ENCODE measurements at regions not wholly inside any gene's neighbourhood (a gene's known extent, or its start where the extent isn't known, plus 50 kb on each side); places are given as distances from the start of the nearest gene placed in this dataset.

DNA sequence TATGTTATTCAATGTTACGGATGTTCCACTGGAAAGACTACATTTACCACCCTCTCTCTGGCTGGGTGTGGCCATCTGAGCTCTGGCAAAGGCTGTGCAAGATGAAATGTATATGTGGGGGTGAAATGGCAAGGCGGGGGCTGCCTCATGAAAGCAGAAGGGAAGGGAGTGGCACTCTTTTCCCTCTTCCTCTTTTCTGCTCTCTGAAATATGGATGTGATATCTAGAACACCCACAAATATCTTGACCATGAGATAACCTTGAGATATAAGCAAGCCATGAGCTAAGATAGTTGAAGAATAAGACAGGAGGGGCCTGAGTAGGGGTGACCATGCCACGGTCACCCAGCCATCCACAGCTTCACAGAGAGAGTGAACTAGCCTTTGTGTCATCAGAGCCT is 367.8 kb upstream of the ID2 start:
- no peak for TF ChIP-seq POLR2A (IDR thresholded peaks at IDR 0.05; ENCODE audit: borderline replicate concordance, extremely low read depth, insufficient read depth, insufficient read length)
- TF ChIP-seq, protein P1, sequence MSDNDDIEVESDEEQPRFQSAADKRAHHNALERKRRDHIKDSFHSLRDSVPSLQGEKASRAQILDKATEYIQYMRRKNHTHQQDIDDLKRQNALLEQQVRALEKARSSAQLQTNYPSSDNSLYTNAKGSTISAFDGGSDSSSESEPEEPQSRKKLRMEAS (IDR thresholded peaks at IDR 0.05): no peak
- TF ChIP-seq ZNF274 (IDR thresholded peaks at IDR 0.05; ENCODE audit: low read depth, low read length): no peak
- no peak for TF ChIP-seq TCF7L2 (IDR thresholded peaks at IDR 0.05; ENCODE audit: borderline replicate concordance, extremely low read depth, insufficient read depth, insufficient read length)
- TF ChIP-seq, protein P2, sequence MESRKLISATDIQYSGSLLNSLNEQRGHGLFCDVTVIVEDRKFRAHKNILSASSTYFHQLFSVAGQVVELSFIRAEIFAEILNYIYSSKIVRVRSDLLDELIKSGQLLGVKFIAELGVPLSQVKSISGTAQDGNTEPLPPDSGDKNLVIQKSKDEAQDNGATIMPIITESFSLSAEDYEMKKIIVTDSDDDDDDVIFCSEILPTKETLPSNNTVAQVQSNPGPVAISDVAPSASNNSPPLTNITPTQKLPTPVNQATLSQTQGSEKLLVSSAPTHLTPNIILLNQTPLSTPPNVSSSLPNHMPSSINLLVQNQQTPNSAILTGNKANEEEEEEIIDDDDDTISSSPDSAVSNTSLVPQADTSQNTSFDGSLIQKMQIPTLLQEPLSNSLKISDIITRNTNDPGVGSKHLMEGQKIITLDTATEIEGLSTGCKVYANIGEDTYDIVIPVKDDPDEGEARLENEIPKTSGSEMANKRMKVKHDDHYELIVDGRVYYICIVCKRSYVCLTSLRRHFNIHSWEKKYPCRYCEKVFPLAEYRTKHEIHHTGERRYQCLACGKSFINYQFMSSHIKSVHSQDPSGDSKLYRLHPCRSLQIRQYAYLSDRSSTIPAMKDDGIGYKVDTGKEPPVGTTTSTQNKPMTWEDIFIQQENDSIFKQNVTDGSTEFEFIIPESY (IDR thresholded peaks at IDR 0.05; ENCODE audit: extremely low read depth, insufficient replicate concordance, low read length): no peak
- no peak for TF ChIP-seq SP1 (IDR thresholded peaks at IDR 0.05; ENCODE audit: low read depth)
- TF ChIP-seq, protein P3, sequence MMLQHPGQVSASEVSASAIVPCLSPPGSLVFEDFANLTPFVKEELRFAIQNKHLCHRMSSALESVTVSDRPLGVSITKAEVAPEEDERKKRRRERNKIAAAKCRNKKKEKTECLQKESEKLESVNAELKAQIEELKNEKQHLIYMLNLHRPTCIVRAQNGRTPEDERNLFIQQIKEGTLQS (IDR thresholded peaks at IDR 0.05): no peak
- Histone ChIP-seq H3K4me1 (ENCODE audit: control insufficient read depth in 1 of 2, insufficient read depth in 2 of 2, low read length in 2 of 2) (peaks cover 23 to 36% of the 10 kb centered on the region in 2 experiments), H3K9me2 (ENCODE audit: insufficient read depth) (no peaks in the 10 kb centered on the region), H3K27ac (ENCODE audit: low read depth, low read length) (no peak overlapping the region), H3K9me3 (ENCODE audit: control insufficient read depth in 1 of 2, insufficient read depth in 1 of 2, low read depth in 1 of 2, low read length in 2 of 2) (no peaks in the 10 kb centered on the region), H3K79me2 (ENCODE audit: insufficient read depth, low read length) (no peaks in the 10 kb centered on the region), H2AFZ (ENCODE audit: low read depth, low read length, poor library complexity, severe bottlenecking) (no peak overlapping the region), H3K4me3 (replicated peaks in 1 of 2; ENCODE audit: low read depth in 1 of 2, low read length in 2 of 2) (no peak overlapping the region), H3K36me3 (ENCODE audit: control insufficient read depth in 1 of 2, insufficient read depth in 2 of 2, low read length in 2 of 2) (no peaks in the 10 kb centered on the region), H3K4me2 (ENCODE audit: low read length) (no peak overlapping the region), H3K27me3 (ENCODE audit: insufficient read depth, low read length) (no peaks in the 10 kb centered on the region), H4K20me1 (ENCODE audit: insufficient read depth) (no peaks in the 10 kb centered on the region), H3K9ac (ENCODE audit: low read length) (no peak overlapping the region)
- RAD21 ChIA-PET (ENCODE audit: low non-redundant PET in 1 of 2, low total read pairs in 2 of 2, uncharacterized antibody in 2 of 2, unreplicated experiment in 2 of 2): no interaction called here
- POLR2A ChIA-PET: no interaction called here
- DNase-seq (ENCODE audit: low read depth, low spot score) (no peak), ATAC-seq (no peak)
- CTCF ChIA-PET: no interaction called here
- intact Hi-C loops (cut with micrococcal nuclease): loop anchor here (5.0 kb wide), 1 partner anchor 368 kb away; the partner anchor contains the start of gene ID2
- no TSS peak for BruUV-seq (replicated peaks)
